ENCODE measurements at regions not wholly inside any gene's neighbourhood (a gene's known extent, or its start where the extent isn't known, plus 50 kb on each side); places are given as distances from the start of the nearest gene placed in this dataset.

- TF ChIP-seq CTCF (IDR thresholded peaks at IDR 0.05) (no peak), POLR2A (IDR thresholded peaks at IDR 0.05) (no peak)
These were observed 240.2 kb upstream of the BRINP1 start for GRCh38 chr9:119609277-119609971.
